B cell (primary cell): ENCODE measurements at regions not wholly inside any gene's neighbourhood (a gene's known extent, or its start where the extent isn't known, plus 50 kb on each side); places are given as distances from the start of the nearest gene placed in this dataset.

Experiments used
- ATAC-seq: fragments of 200-7000 bp; cut with Tn5 transposase; one replicate; pipeline ENCODE4 v1.10.0; 2021; ENCODE audit warnings: low read depth, mild to moderate bottlenecking, moderate number of reproducible peaks, moderate library complexity
- CTCF ChIA-PET: fragments of 350-600 bp; sonication (Branson Sonifier 250); formaldehyde crosslinking; loops from one replicate; lab custom pipeline; 2021; ENCODE audit warnings: antibody characterized with exemption, inconsistent platforms; lab: Charles Lee
- POLR2A ChIA-PET: fragments of 350-600 bp; sonication (Branson Sonifier 250); formaldehyde crosslinking; loops from one replicate; lab custom pipeline; 2021; ENCODE audit warnings: antibody characterized with exemption; lab: Charles Lee
- DNase-seq: peaks from one replicate; pipeline ENCODE4 v3.0.0; 2013
- H2AFZ ChIP-seq: 2 replicates; pipeline ENCODE4 v1.6.1; 2012; ENCODE audit warnings: mild to moderate bottlenecking, low read depth, low read length; ENCODE audit not compliant: insufficient read depth, poor library complexity, severe bottlenecking
- H3K27ac ChIP-seq, 2 donors: 1 replicate in 1 of 2; 2 replicates in 1 of 2; pipeline ENCODE4 v1.5.1; 2012 to 2013; ENCODE audit warnings: low read length in 2 of 2, mild to moderate bottlenecking in 2 of 2, moderate library complexity in 1 of 2
- H3K27me3 ChIP-seq, 4 experiments: fragments of 200-600 bp in 1 of 4; sonication (generic) in 1 of 4; replicated peaks in 1 of 4; 1 replicate in 2 of 4; 2 replicates in 2 of 4; pipeline versions ENCODE4 v1.6.1 to v1.7.0; 2013 to 2016; ENCODE audit warnings: low read length in 3 of 4, mild to moderate bottlenecking in 2 of 4, mixed read lengths in 1 of 4, moderate library complexity in 1 of 4; ENCODE audit not compliant: insufficient read depth in 4 of 4, control insufficient read depth in 3 of 4; ENCODE audit errors: control extremely low read depth in 1 of 4
- H3K36me3 ChIP-seq, 2 experiments: replicated peaks in 1 of 2; 1 replicate in 1 of 2; 2 replicates in 1 of 2; pipeline versions ENCODE4 v1.6.1 to v1.7.1; 2013; ENCODE audit warnings: low read length in 1 of 2; ENCODE audit not compliant: insufficient read depth in 2 of 2, control insufficient read depth in 1 of 2; ENCODE audit errors: control extremely low read depth in 1 of 2, extremely low read depth in 1 of 2
- H3K4me1 ChIP-seq, 2 donors: fragments of 200-600 bp in 1 of 2; sonication (generic) in 1 of 2; 1 replicate in 1 of 2; 2 replicates in 1 of 2; pipeline versions ENCODE4 v1.5.1 to v1.6.1; 2013 to 2017; ENCODE audit warnings: low read length in 2 of 2; ENCODE audit not compliant: control insufficient read depth in 2 of 2, insufficient read depth in 2 of 2
- H3K4me2 ChIP-seq: replicated peaks from 2 replicates; pipeline ENCODE3; 2012; ENCODE audit warnings: mild to moderate bottlenecking, low read depth, low read length; ENCODE audit not compliant: poor library complexity, severe bottlenecking
- H3K4me3 ChIP-seq, 5 experiments: fragments of 200-600 bp in 1 of 5; sonication (generic) in 1 of 5; 1 replicate in 3 of 5; 2 replicates in 2 of 5; pipeline versions ENCODE4 v1.5.1 to v1.7.0; 2011 to 2016; ENCODE audit warnings: low read length in 4 of 5, mild to moderate bottlenecking in 4 of 5, low read depth in 2 of 5, control low read depth in 1 of 5, moderate library complexity in 1 of 5; ENCODE audit not compliant: insufficient read depth in 1 of 5; ENCODE audit errors: control extremely low read depth in 1 of 5, extremely low read depth in 1 of 5
- H3K79me2 ChIP-seq: fragments of 200-600 bp; sonication (generic); one replicate; pipeline ENCODE4 v1.6.0; 2016; ENCODE audit warnings: low read length; ENCODE audit not compliant: control insufficient read depth, insufficient read depth
- H3K9ac ChIP-seq: fragments of 200-600 bp; sonication (generic); 2 replicates; pipeline ENCODE4 v1.6.1; 2017; ENCODE audit warnings: mild to moderate bottlenecking, low read length, moderate library complexity
- H3K9me3 ChIP-seq, 3 donors: one replicate each; pipeline versions ENCODE4 v1.6.1 to v1.7.1; 2013; ENCODE audit warnings: low read length in 2 of 3; ENCODE audit not compliant: control insufficient read depth in 2 of 3, insufficient read depth in 1 of 3; ENCODE audit errors: control extremely low read depth in 1 of 3
- H4K20me1 ChIP-seq: 2 replicates; pipeline ENCODE4 v1.6.0; 2012; ENCODE audit warnings: mild to moderate bottlenecking, low read length; ENCODE audit not compliant: insufficient read depth, control insufficient read depth, poor library complexity, severe bottlenecking
- H3K27ac Mint-ChIP-seq: one replicate; pipeline ENCODE4 v1.8.0; 2021; ENCODE audit warnings: mixed read lengths
- H3K27me3 Mint-ChIP-seq: one replicate; pipeline ENCODE4 v1.8.0; 2021; ENCODE audit warnings: mixed read lengths
- H3K4me1 Mint-ChIP-seq: one replicate; pipeline ENCODE4 v1.8.0; 2021; ENCODE audit warnings: mixed read lengths
- H3K4me3 Mint-ChIP-seq: one replicate; pipeline ENCODE4 v1.8.0; 2021; ENCODE audit warnings: mixed read lengths
- H3K9me3 Mint-ChIP-seq: one replicate; pipeline ENCODE4 v1.8.0; 2022; ENCODE audit warnings: mixed read lengths; ENCODE audit not compliant: insufficient read depth
- EZH2 ChIP-seq: IDR thresholded peaks from 2 replicates; pipeline ENCODE4 v1.6.1; 2012; ENCODE audit warnings: borderline replicate concordance, low read depth, mild to moderate bottlenecking, moderate library complexity, low read length; ENCODE audit not compliant: insufficient read depth, poor library complexity, severe bottlenecking
- WGBS: methylation state at CpG from one replicate; pipeline ENCODE4 v1.1.5; 2013; ENCODE audit warnings: missing lambda C conversion rate; ENCODE audit not compliant: insufficient coverage; 5-methylcytosine and 5-hydroxymethylcytosine counted together
- intact Hi-C: fragments of 100-400 bp; cut with micrococcal nuclease; formaldehyde crosslinking; loops from one replicate; pipeline ENCODE4 v1.10.0; 2022
- TF ChIP-seq, protein P1 (sequence below): fragments of 200-600 bp; IDR thresholded peaks from one replicate; pipeline ENCODE4 v1.8.0; 2022; ENCODE audit warnings: antibody characterized with exemption, mild to moderate bottlenecking

GRCh38 chr2:151071382-151071781 is 190.3 kb downstream of the RBM43 start:
- WGBS = no CpG with 5 or more reads among the region's 2 CpGs
- Mint-ChIP-seq H3K4me1 (no peaks in the 10 kb centered on the region), H3K4me3 (no peak overlapping the region), H3K9me3 (no peaks in the 10 kb centered on the region), H3K27me3 (peaks cover 15% of the 10 kb centered on the region), H3K27ac (no peak overlapping the region)
- ChIA-PET CTCF (no interaction called here), POLR2A (no interaction called here)
- H3K4me3 ChIP-seq = no peak overlapping the region
- DNase-seq (no peak), ATAC-seq (no peak)
- H3K4me1 ChIP-seq = no peaks in the 10 kb centered on the region
- no peak overlapping the region for H2AFZ ChIP-seq
- H3K9me3 ChIP-seq = peaks cover 0 to 2% (median 0%) of the 10 kb centered on the region in 3 donors
- H3K9ac ChIP-seq = no peak overlapping the region
- H3K4me2 ChIP-seq = no peak overlapping the region
- H3K79me2 ChIP-seq = no peaks in the 10 kb centered on the region
- H4K20me1 ChIP-seq = no peaks in the 10 kb centered on the region
- H3K27ac ChIP-seq = no peak overlapping the region
- no peaks in the 10 kb centered on the region for H3K36me3 ChIP-seq
- no peak for TF ChIP-seq EZH2
- H3K27me3 ChIP-seq = no peaks in the 10 kb centered on the region
- intact Hi-C loops = no loop called here

- WGBS = no CpG with 5 or more reads among the region's 1 CpG
- no peak for DNase-seq
- ChIA-PET POLR2A (no interaction called here), CTCF (no interaction called here)
- no peak overlapping the region for H2AFZ ChIP-seq
- H3K27me3 ChIP-seq = no peaks in the 10 kb centered on the region
- H3K79me2 ChIP-seq = no peaks in the 10 kb centered on the region
- H3K4me3 ChIP-seq = no peak overlapping the region
- H3K27me3 Mint-ChIP-seq = peaks cover 11% of the 10 kb centered on the region
- ATAC-seq = no peak
- no peaks in the 10 kb centered on the region for H3K36me3 ChIP-seq
- no peaks in the 10 kb centered on the region for H4K20me1 ChIP-seq
- H3K4me3 Mint-ChIP-seq = no peak overlapping the region
- H3K4me2 ChIP-seq = no peak overlapping the region
- intact Hi-C loops = no loop called here
- H3K27ac ChIP-seq = no peak overlapping the region
- TF ChIP-seq EZH2 = no peak
- TF ChIP-seq, protein P1, sequence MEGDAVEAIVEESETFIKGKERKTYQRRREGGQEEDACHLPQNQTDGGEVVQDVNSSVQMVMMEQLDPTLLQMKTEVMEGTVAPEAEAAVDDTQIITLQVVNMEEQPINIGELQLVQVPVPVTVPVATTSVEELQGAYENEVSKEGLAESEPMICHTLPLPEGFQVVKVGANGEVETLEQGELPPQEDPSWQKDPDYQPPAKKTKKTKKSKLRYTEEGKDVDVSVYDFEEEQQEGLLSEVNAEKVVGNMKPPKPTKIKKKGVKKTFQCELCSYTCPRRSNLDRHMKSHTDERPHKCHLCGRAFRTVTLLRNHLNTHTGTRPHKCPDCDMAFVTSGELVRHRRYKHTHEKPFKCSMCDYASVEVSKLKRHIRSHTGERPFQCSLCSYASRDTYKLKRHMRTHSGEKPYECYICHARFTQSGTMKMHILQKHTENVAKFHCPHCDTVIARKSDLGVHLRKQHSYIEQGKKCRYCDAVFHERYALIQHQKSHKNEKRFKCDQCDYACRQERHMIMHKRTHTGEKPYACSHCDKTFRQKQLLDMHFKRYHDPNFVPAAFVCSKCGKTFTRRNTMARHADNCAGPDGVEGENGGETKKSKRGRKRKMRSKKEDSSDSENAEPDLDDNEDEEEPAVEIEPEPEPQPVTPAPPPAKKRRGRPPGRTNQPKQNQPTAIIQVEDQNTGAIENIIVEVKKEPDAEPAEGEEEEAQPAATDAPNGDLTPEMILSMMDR = no peak
- no peaks in the 10 kb centered on the region for H3K4me1 Mint-ChIP-seq
- no peaks in the 10 kb centered on the region for H3K9me3 Mint-ChIP-seq
- H3K9me3 ChIP-seq = peaks cover 0 to 2% (median 0%) of the 10 kb centered on the region in 3 donors
- no peaks in the 10 kb centered on the region for H3K4me1 ChIP-seq
- no peak overlapping the region for H3K27ac Mint-ChIP-seq
- no peak overlapping the region for H3K9ac ChIP-seq
Measured at GRCh38 chr2:151070253-151070652, 191.4 kb downstream of the RBM43 start.
